Liver (tissue), 8 donors: ENCODE measurements at regions not wholly inside any gene's neighbourhood (a gene's known extent, or its start where the extent isn't known, plus 50 kb on each side); places are given as distances from the start of the nearest gene placed in this dataset.

Experiments used
- DNase-seq: peaks from one replicate; pipeline ENCODE4 v3.0.0-alpha.2; 2017; ENCODE audit warnings: low spot score
- H3K27ac ChIP-seq, 2 donors: one replicate each; pipeline ENCODE4 v1.7.0; 2013; ENCODE audit warnings: inconsistent platforms in 2 of 2, low read length in 2 of 2, control low read depth in 1 of 2, low read depth in 1 of 2, mild to moderate bottlenecking in 1 of 2
- H3K27me3 ChIP-seq, 4 donors: one replicate each; pipeline versions ENCODE4 v1.6.1 to v1.7.0; 2013; ENCODE audit warnings: low read length in 3 of 4, inconsistent platforms in 1 of 4, mild to moderate bottlenecking in 1 of 4, moderate library complexity in 1 of 4; ENCODE audit not compliant: control insufficient read depth in 4 of 4, insufficient read depth in 4 of 4
- H3K36me3 ChIP-seq, 4 donors: one replicate each; pipeline versions ENCODE4 v1.6.1 to v1.7.0; 2013; ENCODE audit warnings: low read length in 3 of 4, mild to moderate bottlenecking in 3 of 4, low read depth in 1 of 4, moderate library complexity in 1 of 4; ENCODE audit not compliant: control insufficient read depth in 4 of 4, insufficient read depth in 3 of 4
- H3K4me1 ChIP-seq, 4 donors: one replicate each; pipeline versions ENCODE4 v1.6.1 to v1.7.0; 2013; ENCODE audit warnings: low read length in 3 of 4, mild to moderate bottlenecking in 3 of 4, moderate library complexity in 1 of 4; ENCODE audit not compliant: control insufficient read depth in 4 of 4, insufficient read depth in 4 of 4
- H3K4me3 ChIP-seq, 3 donors: one replicate each; pipeline versions ENCODE4 v1.6.1 to v1.7.0; 2013; ENCODE audit warnings: low read length in 3 of 3, control low read depth in 1 of 3, low read depth in 1 of 3, mild to moderate bottlenecking in 1 of 3
- H3K9ac ChIP-seq, 2 donors: one replicate each; pipeline ENCODE4 v1.7.0; 2013; ENCODE audit warnings: low read length in 2 of 2, mild to moderate bottlenecking in 2 of 2, moderate library complexity in 2 of 2, control low read depth in 1 of 2, low read depth in 1 of 2
- H3K9me3 ChIP-seq, 4 donors: one replicate each; pipeline versions ENCODE4 v1.6.1 to v1.7.0; 2013; ENCODE audit warnings: low read length in 3 of 4; ENCODE audit not compliant: control insufficient read depth in 4 of 4
- EGR1 ChIP-seq, 2 donors: IDR thresholded peaks; 2 replicates each; pipeline ENCODE4 v1.6.1; 2016 to 2018; ENCODE audit warnings: antibody characterized with exemption in 2 of 2, low read depth in 2 of 2
- FOXA1 ChIP-seq: IDR thresholded peaks from 2 replicates; pipeline ENCODE4 v1.6.1; 2016; ENCODE audit warnings: antibody characterized with exemption
- FOXA2 ChIP-seq: IDR thresholded peaks from 2 replicates; pipeline ENCODE4 v1.6.1; 2016; ENCODE audit warnings: antibody characterized with exemption
- GABPA ChIP-seq, 2 donors: IDR thresholded peaks in 1 of 2; conservative IDR thresholded peaks in 1 of 2; 2 replicates each; pipeline ENCODE4 v1.6.1; 2016; ENCODE audit warnings: antibody characterized with exemption in 2 of 2, mild to moderate bottlenecking in 1 of 2, moderate library complexity in 1 of 2
- HNF4A ChIP-seq, 2 donors: conservative IDR thresholded peaks; 2 replicates each; pipeline ENCODE4 v1.6.1; 2016; ENCODE audit warnings: antibody characterized with exemption in 2 of 2, mild to moderate bottlenecking in 2 of 2
- HNF4G ChIP-seq: IDR thresholded peaks from 2 replicates; pipeline ENCODE4 v1.6.1; 2016; ENCODE audit warnings: antibody characterized with exemption
- JUND ChIP-seq, 2 donors: IDR thresholded peaks; 2 replicates each; pipeline ENCODE4 v1.6.1; 2016; ENCODE audit warnings: antibody characterized with exemption in 2 of 2
- MAX ChIP-seq: IDR thresholded peaks from 2 replicates; pipeline ENCODE4 v1.6.1; 2016; ENCODE audit warnings: antibody characterized with exemption
- RAD21 ChIP-seq, 2 donors: IDR thresholded peaks; 2 replicates each; pipeline ENCODE4 v1.6.1; 2016; ENCODE audit warnings: antibody characterized with exemption in 2 of 2, mild to moderate bottlenecking in 2 of 2
- REST ChIP-seq: IDR thresholded peaks from 2 replicates; pipeline ENCODE4 v1.6.1; 2016; ENCODE audit warnings: antibody characterized with exemption, mild to moderate bottlenecking
- RXRA ChIP-seq, 2 donors: IDR thresholded peaks; 2 replicates each; pipeline ENCODE4 v1.6.1; 2017 to 2018; ENCODE audit warnings: antibody characterized with exemption in 2 of 2, mild to moderate bottlenecking in 1 of 2
- SP1 ChIP-seq: IDR thresholded peaks from 2 replicates; pipeline ENCODE4 v1.6.1; 2018; ENCODE audit warnings: antibody characterized with exemption, mild to moderate bottlenecking
- TAF1 ChIP-seq: conservative IDR thresholded peaks from 2 replicates; pipeline ENCODE4 v1.6.1; 2016; ENCODE audit warnings: antibody characterized with exemption, mild to moderate bottlenecking
- YY1 ChIP-seq: IDR thresholded peaks from 2 replicates; pipeline ENCODE4 v1.6.1; 2016; ENCODE audit warnings: antibody characterized with exemption, mild to moderate bottlenecking
- WGBS: extraction: QIAGEN DNeasy Blood & Tissue Kit; methylation state at CpG from one replicate; pipeline ENCODE4 v1.1.7; 2013; 5-methylcytosine and 5-hydroxymethylcytosine counted together
- TF ChIP-seq, protein P1 (sequence below): IDR thresholded peaks from 2 replicates; pipeline ENCODE4 v1.6.1; 2016; ENCODE audit warnings: antibody characterized with exemption
- TF ChIP-seq, protein P2 (sequence below): fragments of 150-350 bp; IDR thresholded peaks from 2 replicates; pipeline ENCODE4 v1.5.1; 2017; ENCODE audit warnings: improper control_type of control experiment, low read depth, low read length; ENCODE audit not compliant: missing input control
- TF ChIP-seq, protein P3 (sequence below): IDR thresholded peaks from 2 replicates; pipeline ENCODE4 v1.6.1; 2016; ENCODE audit warnings: antibody characterized with exemption
- donor health status: healthy.
- donor health status: healthy.
- donor health status: healthy.
- donor health status: healthy.
- donor health status: healthy.

- TF ChIP-seq, protein P1, sequence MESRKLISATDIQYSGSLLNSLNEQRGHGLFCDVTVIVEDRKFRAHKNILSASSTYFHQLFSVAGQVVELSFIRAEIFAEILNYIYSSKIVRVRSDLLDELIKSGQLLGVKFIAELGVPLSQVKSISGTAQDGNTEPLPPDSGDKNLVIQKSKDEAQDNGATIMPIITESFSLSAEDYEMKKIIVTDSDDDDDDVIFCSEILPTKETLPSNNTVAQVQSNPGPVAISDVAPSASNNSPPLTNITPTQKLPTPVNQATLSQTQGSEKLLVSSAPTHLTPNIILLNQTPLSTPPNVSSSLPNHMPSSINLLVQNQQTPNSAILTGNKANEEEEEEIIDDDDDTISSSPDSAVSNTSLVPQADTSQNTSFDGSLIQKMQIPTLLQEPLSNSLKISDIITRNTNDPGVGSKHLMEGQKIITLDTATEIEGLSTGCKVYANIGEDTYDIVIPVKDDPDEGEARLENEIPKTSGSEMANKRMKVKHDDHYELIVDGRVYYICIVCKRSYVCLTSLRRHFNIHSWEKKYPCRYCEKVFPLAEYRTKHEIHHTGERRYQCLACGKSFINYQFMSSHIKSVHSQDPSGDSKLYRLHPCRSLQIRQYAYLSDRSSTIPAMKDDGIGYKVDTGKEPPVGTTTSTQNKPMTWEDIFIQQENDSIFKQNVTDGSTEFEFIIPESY = no peak
- TF ChIP-seq HNF4G (no peak), SP1 (no peak), RAD21 (IDR thresholded peaks at IDR 0.05) (no peak), MAX (no peak)
These were observed 608.4 kb downstream of the TLE1 start (continued) for GRCh38 chr9:81080900-81081299.

DNA sequence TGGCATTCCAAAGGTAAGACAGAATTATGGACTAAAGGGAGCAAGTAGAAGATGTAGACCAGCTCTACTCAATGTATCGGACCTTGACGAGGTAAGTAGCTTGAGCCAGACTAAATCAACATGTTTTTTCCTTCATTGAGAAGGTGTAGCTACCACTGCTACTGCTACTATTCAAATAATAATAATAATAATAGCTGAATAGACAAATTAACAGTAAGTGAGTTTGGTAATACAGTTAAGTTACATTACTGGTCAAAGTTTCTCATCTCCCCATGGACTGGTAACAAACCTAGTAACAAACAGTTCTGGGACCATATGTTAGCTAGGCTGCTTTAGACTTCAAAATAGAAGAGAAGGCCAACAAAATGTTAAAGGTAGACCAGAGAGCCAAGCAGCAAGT lies 609.2 kb downstream of the TLE1 start:
- WGBS = 88% methylated on average over 2 of the region's 2 CpGs
- Histone ChIP-seq H3K4me1 (no peaks in the 10 kb centered on the region), H3K27ac (no peak overlapping the region), H3K9me3 (no peaks in the 10 kb centered on the region), H3K9ac (no peak overlapping the region), H3K36me3 (no peaks in the 10 kb centered on the region), H3K27me3 (no peaks in the 10 kb centered on the region), H3K4me3 (no peak overlapping the region)
- TF ChIP-seq SP1 (no peak), FOXA1 (no peak), RXRA (IDR thresholded peaks at IDR 0.05) (no peak)
- no peak for DNase-seq

DNA sequence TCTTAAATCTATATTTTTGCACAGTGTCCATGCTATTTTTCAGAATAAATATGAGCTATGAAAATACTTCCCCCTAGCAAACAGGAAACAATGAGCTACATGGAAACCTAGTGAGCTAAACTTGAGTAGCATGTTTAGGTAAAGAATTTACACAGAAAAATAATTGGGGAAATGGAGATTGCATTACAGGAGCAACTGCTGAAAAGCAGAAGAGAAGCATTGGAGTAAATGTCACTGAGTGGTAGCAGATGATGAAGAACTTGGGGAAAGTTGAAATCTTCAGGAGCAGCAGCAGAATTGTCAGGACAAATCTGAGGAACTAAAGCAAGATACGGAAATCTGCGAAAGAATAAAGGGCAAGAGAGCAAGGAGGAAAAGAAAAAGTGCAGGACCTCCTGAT lies 610.3 kb downstream of the TLE1 start:
- no peak overlapping the region for H3K27ac ChIP-seq
- DNase-seq = no peak
- H3K36me3 ChIP-seq = no peaks in the 10 kb centered on the region
- TF ChIP-seq, protein P2, sequence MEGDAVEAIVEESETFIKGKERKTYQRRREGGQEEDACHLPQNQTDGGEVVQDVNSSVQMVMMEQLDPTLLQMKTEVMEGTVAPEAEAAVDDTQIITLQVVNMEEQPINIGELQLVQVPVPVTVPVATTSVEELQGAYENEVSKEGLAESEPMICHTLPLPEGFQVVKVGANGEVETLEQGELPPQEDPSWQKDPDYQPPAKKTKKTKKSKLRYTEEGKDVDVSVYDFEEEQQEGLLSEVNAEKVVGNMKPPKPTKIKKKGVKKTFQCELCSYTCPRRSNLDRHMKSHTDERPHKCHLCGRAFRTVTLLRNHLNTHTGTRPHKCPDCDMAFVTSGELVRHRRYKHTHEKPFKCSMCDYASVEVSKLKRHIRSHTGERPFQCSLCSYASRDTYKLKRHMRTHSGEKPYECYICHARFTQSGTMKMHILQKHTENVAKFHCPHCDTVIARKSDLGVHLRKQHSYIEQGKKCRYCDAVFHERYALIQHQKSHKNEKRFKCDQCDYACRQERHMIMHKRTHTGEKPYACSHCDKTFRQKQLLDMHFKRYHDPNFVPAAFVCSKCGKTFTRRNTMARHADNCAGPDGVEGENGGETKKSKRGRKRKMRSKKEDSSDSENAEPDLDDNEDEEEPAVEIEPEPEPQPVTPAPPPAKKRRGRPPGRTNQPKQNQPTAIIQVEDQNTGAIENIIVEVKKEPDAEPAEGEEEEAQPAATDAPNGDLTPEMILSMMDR = no peak
- no peak for TF ChIP-seq GABPA (IDR thresholded peaks at IDR 0.05 in 1 of 2, conservative IDR thresholded peaks at IDR 0.05 in 1 of 2)
- TF ChIP-seq JUND (IDR thresholded peaks at IDR 0.05) = no peak
- no peak for TF ChIP-seq REST
- TF ChIP-seq YY1 = no peak
- no peak for TF ChIP-seq FOXA1
- TF ChIP-seq RXRA (IDR thresholded peaks at IDR 0.05) = no peak
- TF ChIP-seq HNF4A (conservative IDR thresholded peaks at IDR 0.05) = no peak
- no peak for TF ChIP-seq SP1
- no peak for TF ChIP-seq TAF1
- TF ChIP-seq, protein P3, sequence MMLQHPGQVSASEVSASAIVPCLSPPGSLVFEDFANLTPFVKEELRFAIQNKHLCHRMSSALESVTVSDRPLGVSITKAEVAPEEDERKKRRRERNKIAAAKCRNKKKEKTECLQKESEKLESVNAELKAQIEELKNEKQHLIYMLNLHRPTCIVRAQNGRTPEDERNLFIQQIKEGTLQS = no peak
- TF ChIP-seq EGR1 (IDR thresholded peaks at IDR 0.05; ENCODE audit: low read depth in 2 of 2) = no peak
- no peak for TF ChIP-seq FOXA2
- no peak overlapping the region for H3K4me3 ChIP-seq
- 97% methylated on average over 2 of the region's 2 CpGs for WGBS
- H3K9ac ChIP-seq = no peak overlapping the region
- H3K9me3 ChIP-seq = no peaks in the 10 kb centered on the region
- no peaks in the 10 kb centered on the region for H3K27me3 ChIP-seq
- no peaks in the 10 kb centered on the region for H3K4me1 ChIP-seq
